Epithelial cell of proximal tubule (primary cell): ENCODE measurements at regions not wholly inside any gene's neighbourhood (a gene's known extent, or its start where the extent isn't known, plus 50 kb on each side); places are given as distances from the start of the nearest gene placed in this dataset.
"Not testable (repeated sequence)": the region's sequence is repeated elsewhere in the genome, so short reads cannot be mapped to it uniquely, and the experiment has no call there.

ENCODE experiments used
- DNase-seq: peaks from one replicate; pipeline ENCODE4 v3.0.0-alpha.2; 2011; ENCODE audit warnings: low read depth
- H3K4me3 ChIP-seq: 2 replicates; pipeline ENCODE4 v1.5.1; 2011; ENCODE audit warnings: low read depth, mild to moderate bottlenecking, low read length
- CTCF ChIP-seq: conservative IDR thresholded peaks from 2 replicates; pipeline ENCODE4 v1.5.1; 2012; ENCODE audit warnings: low read depth, mild to moderate bottlenecking, low read length

- H3K4me3 ChIP-seq: no peak overlapping the region
- no peak for DNase-seq
- TF ChIP-seq CTCF: no peak
Observed at GRCh38 chr2:94774851-94775250, 96.4 kb upstream of the TEKT4 start.

- H3K4me3 ChIP-seq: no peak overlapping the region
- no peak for DNase-seq
- TF ChIP-seq CTCF: no peak
Observed at GRCh38 chr2:94776036-94776435, 95.2 kb upstream of the TEKT4 start.

- DNase-seq: not testable (repeated sequence)
Observed at GRCh38 chr2:94785105-94785504, 86.1 kb upstream of the TEKT4 start.

GRCh38 chr2:94786424-94786823 is 84.8 kb upstream of the TEKT4 start:
- H3K4me3 ChIP-seq, DNase-seq: not testable (repeated sequence)

More at GRCh38 chr2:94785105-94785504, 86.1 kb upstream of the TEKT4 start:
- H3K4me3 ChIP-seq: not testable (repeated sequence)

GRCh38 chr2:94790169-94790568 is 81.1 kb upstream of the TEKT4 start:
- not testable (repeated sequence) for DNase-seq

GRCh38 chr2:94797235-94797634 is 74.0 kb upstream of the TEKT4 start:
- TF ChIP-seq CTCF: peak; percentile 38
- not testable (repeated sequence) for DNase-seq, H3K4me3 ChIP-seq

More at GRCh38 chr2:94790169-94790568, 81.1 kb upstream of the TEKT4 start:
- not testable (repeated sequence) for H3K4me3 ChIP-seq
